C4-2B (cell line): ENCODE measurements at regions not wholly inside any gene's neighbourhood (a gene's known extent, or its start where the extent isn't known, plus 50 kb on each side); places are given as distances from the start of the nearest gene placed in this dataset.
"Not testable (repeated sequence)": the region's sequence is repeated elsewhere in the genome, so short reads cannot be mapped to it uniquely, and the experiment has no call there.

Experiments
- H3K27ac ChIP-seq: fragments of 450-650 bp; 2 replicates; pipeline ENCODE4 v1.5.1; 2017
- ZFX ChIP-seq: fragments of 450-650 bp; IDR thresholded peaks from 2 replicates; pipeline ENCODE4 v1.6.1; 2017
- TF ChIP-seq, protein P1 (sequence below): fragments of 450-650 bp; conservative IDR thresholded peaks from 2 replicates; pipeline ENCODE4 v1.5.1; 2017; ENCODE audit warnings: mild to moderate bottlenecking

DNA sequence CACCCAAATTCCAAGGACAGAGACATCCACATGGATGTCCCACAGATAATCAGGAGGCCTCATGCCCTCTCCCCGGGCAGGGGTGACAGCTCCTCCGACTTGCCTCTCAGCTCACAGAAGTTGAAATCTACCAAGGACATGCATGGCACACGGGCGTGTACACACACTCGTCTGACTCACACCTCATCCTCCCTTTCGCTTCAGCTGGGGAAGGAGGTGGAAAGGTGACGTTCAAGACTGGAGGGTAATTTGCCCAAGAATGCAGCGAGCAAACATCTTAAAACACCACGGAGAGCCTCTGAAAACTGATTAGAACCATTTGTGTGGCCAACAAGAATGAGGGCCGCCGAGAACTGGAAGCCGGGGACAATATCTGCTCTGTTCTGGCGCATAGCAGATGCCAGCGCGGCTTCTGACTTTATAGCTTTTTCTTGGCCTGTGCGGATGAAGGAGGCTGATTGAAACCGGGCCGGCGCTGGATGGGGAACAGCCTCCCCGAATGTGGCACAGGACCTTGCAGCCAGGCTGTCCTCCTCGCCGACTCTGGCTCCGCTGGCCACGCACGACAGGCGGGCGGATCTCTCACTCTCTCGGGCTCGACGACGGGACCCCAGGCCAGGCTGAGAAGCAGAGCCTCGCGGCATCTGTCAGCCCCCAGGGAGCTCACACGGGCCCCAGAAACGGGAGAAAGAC, 100.9 kb downstream of the C16orf95 start:
- TF ChIP-seq, protein P1, sequence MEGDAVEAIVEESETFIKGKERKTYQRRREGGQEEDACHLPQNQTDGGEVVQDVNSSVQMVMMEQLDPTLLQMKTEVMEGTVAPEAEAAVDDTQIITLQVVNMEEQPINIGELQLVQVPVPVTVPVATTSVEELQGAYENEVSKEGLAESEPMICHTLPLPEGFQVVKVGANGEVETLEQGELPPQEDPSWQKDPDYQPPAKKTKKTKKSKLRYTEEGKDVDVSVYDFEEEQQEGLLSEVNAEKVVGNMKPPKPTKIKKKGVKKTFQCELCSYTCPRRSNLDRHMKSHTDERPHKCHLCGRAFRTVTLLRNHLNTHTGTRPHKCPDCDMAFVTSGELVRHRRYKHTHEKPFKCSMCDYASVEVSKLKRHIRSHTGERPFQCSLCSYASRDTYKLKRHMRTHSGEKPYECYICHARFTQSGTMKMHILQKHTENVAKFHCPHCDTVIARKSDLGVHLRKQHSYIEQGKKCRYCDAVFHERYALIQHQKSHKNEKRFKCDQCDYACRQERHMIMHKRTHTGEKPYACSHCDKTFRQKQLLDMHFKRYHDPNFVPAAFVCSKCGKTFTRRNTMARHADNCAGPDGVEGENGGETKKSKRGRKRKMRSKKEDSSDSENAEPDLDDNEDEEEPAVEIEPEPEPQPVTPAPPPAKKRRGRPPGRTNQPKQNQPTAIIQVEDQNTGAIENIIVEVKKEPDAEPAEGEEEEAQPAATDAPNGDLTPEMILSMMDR = no peak

DNA sequence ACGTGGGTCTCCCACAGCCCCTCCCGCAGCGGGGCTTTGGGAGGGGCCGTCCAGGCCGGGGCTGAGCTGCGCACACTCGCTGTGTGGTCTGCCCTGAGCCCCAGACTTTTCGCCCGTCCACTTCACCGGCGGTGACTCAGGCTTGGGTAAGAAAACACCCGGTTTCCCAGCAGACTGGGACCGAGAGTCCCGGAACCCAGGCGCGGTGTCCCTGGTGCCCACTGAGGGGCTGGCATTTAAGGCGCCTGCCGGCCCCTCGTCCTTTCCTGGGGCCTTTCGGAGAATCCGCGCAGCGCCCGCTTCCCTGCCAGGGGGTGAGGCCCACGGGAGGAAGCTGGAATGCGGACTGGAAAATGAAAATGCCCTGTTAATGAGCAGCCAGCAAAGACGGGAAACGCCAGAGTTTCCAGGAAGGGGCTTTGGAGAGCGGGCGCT, 100.3 kb downstream of the C16orf95 start:
- H3K27ac ChIP-seq = no peak overlapping the region

More for the DNA sequence above, 100.9 kb downstream of the C16orf95 start:
- H3K27ac ChIP-seq = no peak overlapping the region

DNA sequence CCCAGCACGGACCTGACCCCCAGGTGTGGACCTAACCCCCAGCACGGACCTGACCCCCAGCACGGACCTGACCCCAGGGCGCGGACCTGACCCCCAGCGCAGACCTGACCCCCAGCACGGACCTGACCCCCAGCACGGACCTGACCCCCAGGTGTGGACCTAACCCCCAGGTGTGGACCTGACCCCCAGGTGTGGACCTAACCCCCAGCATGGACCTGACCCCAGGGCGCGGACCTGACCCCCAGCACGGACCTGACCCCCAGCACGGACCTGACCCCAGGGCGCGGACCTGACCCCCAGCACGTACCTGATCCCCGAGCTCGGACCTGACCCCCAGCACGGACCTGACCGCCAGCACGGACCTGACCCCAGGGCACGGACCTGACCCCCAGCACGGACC, 99.4 kb downstream of the C16orf95 start:
- not testable (repeated sequence) for H3K27ac ChIP-seq

More for the DNA sequence above, 100.3 kb downstream of the C16orf95 start:
- TF ChIP-seq, protein P1 = no peak
- TF ChIP-seq ZFX = no peak

DNA sequence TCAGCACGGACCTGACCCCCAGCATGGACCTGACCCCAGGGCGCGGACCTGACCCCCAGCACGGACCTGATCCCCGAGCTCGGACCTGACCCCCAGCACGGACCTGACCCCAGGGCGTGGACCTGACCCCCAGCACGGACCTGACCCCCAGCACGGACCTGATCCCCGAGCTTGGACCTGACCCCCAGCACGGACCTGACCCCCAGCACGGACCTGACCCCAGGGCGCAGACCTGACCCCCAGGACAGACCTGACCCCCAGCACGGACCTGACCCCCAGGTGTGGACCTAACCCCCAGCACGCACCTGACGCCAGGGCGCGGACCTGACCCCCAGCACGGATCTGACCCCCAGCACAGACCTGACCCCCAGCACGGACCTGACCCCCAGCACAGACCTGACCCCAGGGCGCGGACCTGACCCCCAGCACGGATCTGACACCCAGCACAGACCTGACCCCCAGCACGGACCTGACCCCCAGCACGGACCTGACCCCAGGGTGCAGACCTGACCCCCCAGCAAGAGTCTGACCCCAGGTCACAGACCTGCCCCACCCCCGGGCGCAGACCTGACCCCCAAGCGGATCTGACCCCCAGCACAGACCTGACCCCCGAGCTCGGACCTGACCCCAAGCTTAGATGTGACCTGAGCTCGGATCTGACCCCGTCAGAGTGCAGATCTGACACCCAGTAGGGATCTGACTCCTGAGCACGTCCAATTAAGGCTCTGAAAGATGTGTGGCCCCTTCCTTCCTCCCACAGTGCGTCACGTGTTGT, 98.7 kb downstream of the C16orf95 start:
- H3K27ac ChIP-seq = no peak overlapping the region
- no peak for TF ChIP-seq ZFX
- TF ChIP-seq, protein P1 = no peak

DNA sequence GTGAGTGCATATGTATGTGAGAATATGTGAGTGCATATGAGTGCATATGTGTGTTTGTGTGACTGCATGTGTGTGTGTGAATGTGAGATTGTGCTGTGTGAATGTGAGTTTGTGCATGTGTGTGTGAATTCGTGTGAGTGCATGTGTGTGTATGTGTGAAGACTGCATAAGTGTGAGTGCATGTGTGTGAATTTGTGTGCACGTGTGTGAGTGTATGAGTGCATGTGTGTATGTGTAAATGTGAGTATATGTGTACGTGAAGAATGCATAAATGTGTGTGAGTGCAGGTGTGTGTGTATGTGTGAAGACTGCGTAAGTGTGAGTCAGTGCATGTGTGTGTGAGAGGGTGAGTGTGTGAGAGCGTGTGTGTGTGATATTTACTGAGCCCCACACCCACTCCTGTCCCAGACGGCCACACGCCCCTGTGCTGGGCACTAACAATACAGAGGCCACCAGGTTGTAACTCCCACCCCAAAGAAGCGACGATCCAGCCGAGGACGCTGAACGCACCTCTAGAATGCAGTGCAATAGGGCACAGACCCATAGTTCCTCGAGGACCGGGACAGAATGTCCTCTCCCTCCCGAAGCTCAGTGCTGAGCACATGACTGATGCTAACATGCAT, 97.8 kb downstream of the C16orf95 start:
- no peak overlapping the region for H3K27ac ChIP-seq
- no peak for TF ChIP-seq ZFX
- TF ChIP-seq, protein P1 = no peak

DNA sequence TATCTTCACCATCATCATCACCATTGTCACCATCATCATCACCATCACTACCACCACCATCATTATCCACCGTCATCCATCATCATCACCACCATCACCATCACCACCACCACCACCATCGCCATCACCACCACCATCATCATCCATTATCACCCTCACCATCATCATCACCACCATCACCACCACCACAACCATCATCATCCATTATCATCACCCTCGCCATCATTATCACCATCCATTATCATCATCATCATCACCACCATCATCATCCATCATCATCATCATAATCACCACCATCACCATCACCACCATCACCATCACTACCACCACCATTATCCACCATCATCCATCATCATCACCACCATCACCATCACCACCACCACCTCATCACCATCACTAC, 95.6 kb downstream of the C16orf95 start:
- TF ChIP-seq ZFX = no peak
- TF ChIP-seq, protein P1 = no peak
- H3K27ac ChIP-seq = no peak overlapping the region

DNA sequence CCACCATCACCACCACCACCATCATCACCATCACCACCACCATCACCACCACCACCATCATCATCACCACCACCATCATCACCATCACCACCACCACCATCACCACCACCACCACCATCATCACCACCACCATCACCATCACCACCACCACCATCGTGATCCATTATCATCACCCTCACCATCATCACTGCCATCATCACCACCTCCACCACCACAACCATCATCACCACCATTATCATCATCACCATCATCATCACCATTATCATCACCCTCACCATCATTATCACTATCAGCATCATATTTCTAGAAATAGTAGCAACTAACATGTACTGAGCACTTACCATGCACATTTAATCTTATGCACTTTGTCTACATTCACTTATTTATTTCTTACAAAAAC, 94.9 kb downstream of the C16orf95 start:
- H3K27ac ChIP-seq = no peak overlapping the region
- TF ChIP-seq ZFX = no peak
- TF ChIP-seq, protein P1 = no peak
